Fibroblast of skin of right biceps (primary cell): ENCODE measurements at regions not wholly inside any gene's neighbourhood (a gene's known extent, or its start where the extent isn't known, plus 50 kb on each side); places are given as distances from the start of the nearest gene placed in this dataset.
"Not testable (repeated sequence)": the region's sequence is repeated elsewhere in the genome, so short reads cannot be mapped to it uniquely, and the experiment has no call there.

Experiments
- DNase-seq: peaks from one replicate; pipeline ENCODE4 v3.0.0-alpha.2; 2013

DNA sequence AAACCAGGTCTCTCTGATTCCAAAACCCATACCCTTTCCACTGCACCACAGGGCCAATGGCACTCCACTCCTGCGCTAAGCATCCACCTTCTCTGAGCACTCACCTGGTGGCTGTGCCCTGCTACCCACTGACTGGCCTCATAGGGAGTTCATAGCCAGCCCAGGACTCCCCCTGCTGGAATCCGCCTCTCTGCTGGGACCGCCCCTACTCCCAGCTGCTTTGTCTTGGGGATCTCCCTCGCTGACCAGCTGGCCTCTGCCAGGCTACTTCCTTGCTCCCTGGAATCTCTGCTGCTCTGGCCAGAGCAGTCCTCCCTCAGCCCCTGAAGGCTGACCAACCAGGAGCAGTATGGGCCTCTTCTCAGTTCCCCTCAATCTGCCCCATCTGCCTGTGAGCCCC lies 129.7 kb downstream of the FAXC start:
- DNase-seq: no peak

- no peak for DNase-seq
Observed at GRCh38 chr6:99216959-99217358, 132.5 kb downstream of the FAXC start.

DNA sequence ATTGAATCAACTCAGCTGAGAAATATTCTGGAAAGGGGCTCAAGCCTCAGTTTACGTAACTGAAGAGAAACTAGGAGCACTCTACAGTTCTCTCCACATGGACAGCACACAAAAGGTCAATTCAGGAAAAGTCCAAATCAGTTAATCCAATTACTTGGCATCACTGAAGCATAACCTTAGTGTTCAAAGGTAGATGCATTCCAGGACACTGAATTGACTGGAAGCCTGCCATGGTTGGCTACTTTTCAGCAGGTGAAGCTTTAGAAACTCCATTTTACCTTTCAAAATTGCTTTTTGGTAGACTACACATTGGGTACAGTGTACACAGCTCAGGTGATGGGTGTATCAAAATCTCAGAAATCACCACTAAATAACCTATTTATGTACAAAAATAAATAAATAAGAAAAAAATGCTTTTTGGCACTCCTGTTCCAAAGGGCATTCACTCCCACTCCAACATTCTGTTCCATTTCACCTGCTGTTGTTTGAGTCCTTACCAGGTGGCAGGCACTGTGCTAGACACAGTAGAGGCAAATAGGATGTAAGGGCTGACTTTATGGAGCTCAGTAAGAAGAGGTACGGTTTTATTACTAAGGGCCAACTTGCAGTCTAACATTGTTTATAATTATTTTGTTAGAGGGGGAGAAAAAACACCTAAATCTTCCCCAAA lies 153.4 kb downstream of the FAXC start:
- no peak for DNase-seq

DNA sequence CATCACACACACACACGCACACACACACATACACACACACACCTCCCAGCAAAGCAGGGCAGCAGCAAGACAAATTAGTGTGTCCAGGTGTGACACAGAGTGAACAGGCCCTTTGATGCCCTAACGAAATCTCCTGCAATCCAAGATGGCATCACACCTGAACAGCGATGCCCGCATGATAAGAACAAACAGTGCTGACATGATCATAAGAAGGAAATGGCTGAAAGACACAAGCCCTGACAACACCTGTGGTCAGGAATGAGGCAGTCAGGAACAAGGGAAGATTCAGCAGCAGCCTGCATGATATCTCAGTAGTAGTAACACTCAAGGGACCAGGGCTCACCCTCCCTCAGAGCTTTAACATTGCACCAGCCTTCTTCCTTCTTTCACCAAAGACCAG lies 156.9 kb downstream of the FAXC start:
- DNase-seq: no peak

DNA sequence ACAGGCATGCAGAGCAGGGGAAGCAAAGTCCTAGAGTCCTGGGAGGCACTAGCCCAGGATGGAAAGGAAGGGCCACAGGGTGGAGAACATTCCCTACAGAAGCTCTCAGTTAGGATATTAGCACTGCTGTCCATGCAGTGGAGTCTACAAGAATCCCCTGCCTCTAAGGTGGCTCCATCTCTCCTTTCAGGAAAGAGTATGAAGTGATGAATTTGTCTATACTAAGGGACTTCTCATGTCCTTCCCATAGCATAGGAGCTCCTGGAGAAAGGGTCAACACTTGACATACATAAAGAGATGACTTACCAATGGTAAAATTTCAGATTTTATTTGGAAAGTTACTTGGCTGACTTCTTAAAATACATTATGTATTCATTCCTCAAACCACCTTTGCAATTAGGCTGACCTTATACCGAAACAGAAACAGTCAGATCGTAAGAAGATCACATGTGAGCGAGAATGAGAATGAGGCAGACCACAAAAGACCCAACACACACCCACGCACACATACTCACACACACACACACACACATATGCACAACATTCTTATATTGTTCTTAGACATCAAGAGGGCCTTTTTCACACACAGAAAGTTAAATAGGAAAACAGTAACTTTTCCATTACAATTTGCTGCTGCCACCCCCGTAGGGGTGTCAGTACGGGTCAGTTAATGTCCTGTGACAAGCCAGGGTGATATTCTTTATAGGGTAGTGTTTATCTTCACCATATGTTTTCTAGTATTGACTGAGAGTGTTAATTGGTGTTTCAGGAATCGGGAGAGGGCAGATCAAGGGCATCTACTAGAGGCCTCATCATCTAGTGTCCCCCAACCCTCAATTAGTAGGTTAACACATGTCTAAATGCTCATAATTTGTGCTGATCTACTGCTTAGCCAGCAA lies 159.4 kb downstream of the FAXC start:
- DNase-seq: no peak

DNA sequence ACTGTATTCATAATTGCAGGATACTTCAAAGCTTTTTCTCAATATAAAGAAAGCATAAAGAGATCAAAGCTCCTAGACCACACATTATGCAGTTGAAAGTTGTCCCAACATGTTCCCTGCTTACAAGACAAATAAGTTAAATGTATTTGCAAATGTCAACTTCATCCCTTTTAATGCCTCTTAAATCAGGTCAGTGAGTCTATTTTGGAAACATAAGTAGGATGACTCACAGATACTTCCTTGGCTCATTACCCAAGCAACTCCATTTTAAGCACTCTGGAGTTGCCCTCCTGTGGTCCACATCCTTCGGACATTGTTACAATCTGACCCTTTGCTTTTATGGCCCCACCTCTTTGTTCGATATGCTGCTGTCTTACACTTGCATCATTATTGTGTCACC lies 162.0 kb downstream of the FAXC start:
- DNase-seq: no peak

DNA sequence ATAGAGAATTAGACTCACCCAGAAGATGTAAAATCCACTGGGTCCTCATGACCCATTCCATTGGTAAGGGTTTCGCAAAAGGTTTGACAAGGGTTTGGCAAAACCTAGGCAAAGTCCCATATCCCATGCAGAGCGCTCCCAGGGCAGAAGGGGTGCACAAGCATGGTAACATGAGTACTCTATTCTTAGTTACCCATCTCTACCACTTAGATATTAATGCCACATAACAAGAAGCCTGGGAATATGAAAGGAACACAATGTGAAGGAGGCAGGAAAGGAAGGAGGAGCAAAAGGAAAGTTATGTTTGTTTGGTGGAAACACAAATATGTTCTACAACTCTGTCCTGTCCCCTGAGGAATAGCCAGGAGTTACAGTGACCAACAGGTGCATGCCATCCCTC lies 163.1 kb downstream of the FAXC start:
- DNase-seq: no peak

- no peak for DNase-seq
Observed at GRCh38 chr6:99185525-99185924, 163.9 kb downstream of the FAXC start.

GRCh38 chr6:99184696-99185095 lies 164.8 kb downstream of the FAXC start:
- no peak for DNase-seq

DNA sequence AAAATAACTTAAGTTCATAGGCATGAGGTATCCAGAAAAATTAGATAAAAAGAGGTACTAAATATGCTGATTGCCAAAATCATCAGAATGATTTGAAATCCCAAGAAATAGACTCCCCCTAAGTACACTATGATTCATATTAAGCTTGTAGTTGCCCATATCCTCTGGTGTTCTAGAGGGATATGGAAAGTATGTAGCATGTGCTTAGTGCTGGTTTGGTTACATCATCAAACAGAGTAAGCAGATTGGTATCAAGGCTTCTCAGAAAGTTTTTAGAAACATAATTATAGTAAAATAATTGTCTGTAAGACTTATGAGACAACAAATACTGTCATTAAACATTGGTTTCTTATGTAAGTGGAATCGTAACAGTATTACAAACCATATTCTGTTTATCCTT lies 166.4 kb downstream of the FAXC start:
- no peak for DNase-seq

DNA sequence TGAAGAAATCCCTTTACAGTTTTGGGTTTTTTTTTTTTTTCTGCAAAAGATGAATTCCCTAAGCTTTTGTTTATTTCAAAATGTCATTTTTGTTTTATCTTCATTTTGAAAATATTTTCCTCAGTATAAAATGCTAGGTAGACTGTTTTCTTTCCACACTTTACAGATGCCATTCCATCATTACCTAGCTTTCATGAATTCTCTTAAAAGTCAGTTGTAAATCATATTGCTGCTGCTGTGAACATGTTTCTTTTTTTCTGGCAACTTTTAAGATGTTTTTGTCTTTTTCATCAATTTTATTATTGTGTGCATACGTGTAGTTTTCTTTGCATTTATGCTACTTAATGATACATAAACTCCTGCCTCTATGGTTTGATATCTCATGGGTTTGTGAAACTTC lies 168.3 kb downstream of the FAXC start:
- no peak for DNase-seq

GRCh38 chr6:99178168-99178567 lies 171.3 kb downstream of the FAXC start:
- DNase-seq: no peak

GRCh38 chr6:99177736-99178135 lies 171.7 kb downstream of the FAXC start:
- DNase-seq: no peak

- DNase-seq: no peak
Observed at GRCh38 chr6:99165838-99166237, 183.6 kb downstream of the FAXC start.

DNA sequence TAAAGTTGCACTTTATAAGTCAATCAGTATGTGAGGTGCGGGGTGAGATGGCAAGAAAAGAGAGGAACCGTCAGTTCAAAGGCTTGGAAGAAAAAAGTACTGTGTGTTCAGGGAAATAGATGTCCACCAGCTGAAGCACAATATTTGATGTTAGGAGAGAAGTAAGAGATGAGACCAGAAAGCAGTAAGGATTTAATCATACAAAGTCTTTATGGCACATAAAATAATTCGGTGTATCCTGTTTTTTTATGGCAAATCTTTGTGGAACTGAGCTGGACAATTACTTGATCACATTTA lies 197.2 kb downstream of the FAXC start:
- DNase-seq: no peak

DNA sequence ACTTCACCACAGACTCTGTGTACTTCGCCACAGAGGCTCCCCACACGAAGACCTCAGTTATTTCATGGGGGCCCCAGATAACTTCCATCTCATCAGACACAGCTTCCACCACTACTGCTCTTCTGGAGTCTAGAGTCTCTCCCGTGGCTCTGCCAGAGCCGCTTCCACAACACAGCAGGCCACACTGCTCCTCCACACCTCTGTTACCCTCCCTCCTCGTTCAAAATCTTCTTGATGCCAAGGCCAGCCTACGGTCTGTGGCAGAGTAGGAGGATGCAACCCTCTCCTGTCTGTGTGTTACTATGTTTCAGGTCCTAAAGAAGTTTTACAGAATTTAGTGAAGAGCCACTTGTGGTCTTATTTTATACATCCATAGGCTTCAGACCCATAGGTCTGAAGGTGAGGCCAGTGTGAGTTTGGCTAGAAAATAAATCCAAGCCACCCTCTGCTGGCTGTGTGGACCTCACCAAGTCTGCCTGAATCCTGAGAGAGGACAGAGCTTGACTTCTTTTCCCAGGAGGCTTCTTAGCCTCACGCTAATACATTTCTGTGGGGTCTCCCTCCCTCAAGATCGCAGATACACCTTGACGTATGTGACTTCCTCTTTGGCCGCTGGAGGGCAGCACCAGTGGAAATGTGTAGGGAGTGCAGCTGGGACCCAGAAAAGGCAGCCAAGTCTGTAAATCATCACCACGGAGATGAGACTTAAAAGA lies 197.7 kb downstream of the FAXC start:
- DNase-seq: peak; percentile 22

GRCh38 chr6:99148761-99149160 lies 200.7 kb downstream of the FAXC start:
- DNase-seq: no peak

DNA sequence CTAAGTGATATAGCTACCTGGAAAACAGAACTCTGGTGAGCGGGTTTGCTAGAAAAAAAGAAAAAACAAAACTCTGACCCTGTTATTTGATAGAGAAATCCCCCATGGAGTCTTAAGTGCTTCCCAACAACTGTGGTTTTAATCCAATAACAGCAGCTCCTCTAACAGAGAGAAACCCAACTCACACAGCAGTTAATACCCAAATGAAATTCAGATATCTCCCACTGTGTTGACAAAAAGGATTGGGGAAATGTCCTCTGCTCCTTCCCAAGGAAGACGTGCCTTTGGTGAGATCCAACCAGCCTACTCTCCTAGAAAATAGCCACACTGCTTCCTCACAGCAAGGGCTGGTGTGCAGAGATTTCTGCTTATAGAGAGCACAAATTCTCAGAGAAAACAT lies 200.4 kb upstream of the FBXL4 start:
- DNase-seq: no peak

DNA sequence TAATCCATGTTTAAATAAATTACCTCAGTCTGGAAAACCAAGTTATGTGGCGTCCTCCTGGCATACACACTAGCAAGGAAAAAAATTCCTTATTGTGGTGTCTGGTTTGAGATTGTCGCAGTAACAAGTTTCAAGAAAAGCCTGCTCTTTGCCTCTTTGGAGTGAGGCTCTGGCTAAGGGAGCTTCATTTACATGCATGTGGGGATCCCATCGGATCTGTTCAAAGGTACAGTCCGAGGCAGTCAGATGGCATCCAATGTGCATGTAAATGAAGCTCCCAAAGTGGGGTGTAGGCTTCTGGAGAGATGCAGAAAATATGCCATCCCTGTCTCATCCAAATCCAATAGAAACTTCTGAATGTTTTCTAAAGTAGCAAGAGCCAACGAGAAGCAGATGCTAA lies 199.5 kb upstream of the FBXL4 start:
- no peak for DNase-seq

- DNase-seq: no peak
Observed at GRCh38 chr6:99146711-99147110, 199.0 kb upstream of the FBXL4 start.

DNA sequence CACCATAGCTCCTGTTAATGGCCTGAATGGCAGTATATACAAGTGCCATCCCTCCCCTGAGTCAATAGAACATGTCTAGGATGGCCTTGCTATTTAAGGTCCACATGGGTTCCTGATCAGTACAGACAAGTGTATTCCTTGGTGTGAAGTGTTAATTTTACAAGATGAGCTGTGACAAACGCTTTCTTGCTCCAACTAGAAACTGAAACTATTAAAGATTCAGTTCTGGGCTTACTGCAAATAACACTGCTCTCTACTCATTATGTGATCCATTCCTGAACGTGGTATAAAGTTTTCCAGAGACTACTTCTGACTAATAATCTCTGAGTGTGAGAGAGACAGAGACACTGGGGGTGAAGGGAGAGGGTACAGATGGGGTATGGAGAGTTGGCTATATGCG lies 198.0 kb upstream of the FBXL4 start:
- no peak for DNase-seq

- no peak for DNase-seq
Observed at GRCh38 chr6:99143108-99143861, 195.5 kb upstream of the FBXL4 start.

- not testable (repeated sequence) for DNase-seq
Observed at GRCh38 chr6:99141906-99142305, 194.2 kb upstream of the FBXL4 start.
